NOMO-1 treated with DMSO at 0.1 percent for 48 hours (cell line): ENCODE measurements at regions not wholly inside any gene's neighbourhood (a gene's known extent, or its start where the extent isn't known, plus 50 kb on each side); places are given as distances from the start of the nearest gene placed in this dataset.

Source experiments
- DNase-seq: peaks from one replicate; lab custom pipeline; 2025; ENCODE audit not compliant: unreplicated experiment; lab: John Stamatoyannopoulos, UW

GRCh38 chr6:126526996-126527606, 187.2 kb downstream of the CENPW start:
- DNase-seq = no peak

GRCh38 chr6:126529637-126530362, 189.9 kb downstream of the CENPW start:
- DNase-seq = no peak

GRCh38 chr6:126530775-126531174, 190.9 kb downstream of the CENPW start:
- no peak for DNase-seq

GRCh38 chr6:126531286-126531685, 191.4 kb downstream of the CENPW start:
- DNase-seq = peak; percentile 27

GRCh38 chr6:126531840-126532239, 191.9 kb downstream of the CENPW start:
- DNase-seq = no peak

- DNase-seq = no peak
Observed at GRCh38 chr6:126534401-126534800, 194.5 kb downstream of the CENPW start.

- DNase-seq = no peak
Observed at GRCh38 chr6:126535138-126535537, 195.2 kb downstream of the CENPW start.

GRCh38 chr6:126535595-126535994, 195.7 kb downstream of the CENPW start:
- DNase-seq = no peak

- DNase-seq = no peak
Observed at GRCh38 chr6:126537061-126537816, 197.3 kb downstream of the CENPW start.

- no peak for DNase-seq
Observed at GRCh38 chr6:126539022-126539421, 199.1 kb downstream of the CENPW start.

GRCh38 chr6:126540161-126540560, 200.2 kb downstream of the CENPW start:
- DNase-seq = no peak

- no peak for DNase-seq
Observed at GRCh38 chr6:126541806-126542491, 202.0 kb downstream of the CENPW start.

- DNase-seq = no peak
Observed at GRCh38 chr6:126546541-126547120, 206.7 kb downstream of the CENPW start.

GRCh38 chr6:126548300-126548699, 208.4 kb downstream of the CENPW start:
- no peak for DNase-seq

- DNase-seq = no peak
Observed at GRCh38 chr6:126550323-126550722, 210.4 kb downstream of the CENPW start.

GRCh38 chr6:126551832-126552231, 211.9 kb downstream of the CENPW start:
- DNase-seq = no peak

GRCh38 chr6:126553854-126554253, 213.9 kb downstream of the CENPW start:
- no peak for DNase-seq

GRCh38 chr6:126570507-126570906, 230.6 kb downstream of the CENPW start:
- no peak for DNase-seq

- no peak for DNase-seq
Observed at GRCh38 chr6:126574301-126574700, 234.4 kb downstream of the CENPW start.

- no peak for DNase-seq
Observed at GRCh38 chr6:126581316-126581715, 241.4 kb downstream of the CENPW start.

- no peak for DNase-seq
Observed at GRCh38 chr6:126600258-126600916, 260.5 kb downstream of the CENPW start.
